A549 (cell line): ENCODE measurements at regions not wholly inside any gene's neighbourhood (a gene's known extent, or its start where the extent isn't known, plus 50 kb on each side); places are given as distances from the start of the nearest gene placed in this dataset.

Source experiments
- ATAC-seq, 2 experiments: fragments of 200-7000 bp in 1 of 2; fragments of >200 bp in 1 of 2; cut with Nextera tagmentation in 1 of 2; cut with Tn5 transposase in 1 of 2; 3 replicates each; pipeline versions ENCODE4 v1.8.0 to v1.9.1; 2018 to 2020; ENCODE audit warnings: mild to moderate bottlenecking in 1 of 2, moderate library complexity in 1 of 2
- CTCF ChIA-PET: fragments of 300-600 bp; sonication (Branson Sonifier 250); formaldehyde crosslinking; extraction: SDS; loops from one replicate; lab custom pipeline; 2021; ENCODE audit warnings: antibody characterized with exemption, inconsistent platforms; lab: Yijun Ruan, JAX
- POLR2A ChIA-PET: fragments of 350-600 bp; formaldehyde crosslinking; extraction: SDS; loops from one replicate; lab custom pipeline; 2021; ENCODE audit warnings: antibody characterized with exemption, inconsistent platforms; lab: Yijun Ruan, JAX
- DNase-seq, 2 experiments: peaks; one replicate each; pipeline versions ENCODE4 v3.0.0 to v3.0.0-alpha.2; 2011 to 2016; ENCODE audit warnings: low read depth in 1 of 2, low spot score in 1 of 2
- FAIRE-seq: peaks from 2 replicates; lab custom pipeline; 2011; peaks lifted over from hg19 to GRCh38; lab: Jason Lieb, UNC
- H3K27ac ChIP-seq, 2 experiments: fragments of >200 bp; sonication (Bioruptor Twin); formaldehyde crosslinking; 3 replicates each; pipeline ENCODE4 v1.5.1; 2016 to 2017
- H3K4me1 ChIP-seq: fragments of >200 bp; sonication (Bioruptor Twin); formaldehyde crosslinking; 3 replicates; pipeline ENCODE4 v1.6.1; 2016
- H3K4me2 ChIP-seq: fragments of >200 bp; sonication (Bioruptor Twin); formaldehyde crosslinking; 3 replicates; pipeline ENCODE4 v1.6.1; 2016
- H3K4me3 ChIP-seq: fragments of >200 bp; sonication (Bioruptor Twin); formaldehyde crosslinking; 3 replicates; pipeline ENCODE4 v1.5.1; 2016
- H3K9me3 ChIP-seq: fragments of >200 bp; sonication (Bioruptor Twin); formaldehyde crosslinking; 3 replicates; pipeline ENCODE4 v1.6.1; 2016
- CBX2 ChIP-seq: fragments of 200-600 bp; sonication (generic); IDR thresholded peaks from 2 replicates; pipeline ENCODE4 v1.6.1; 2016; ENCODE audit warnings: low read depth, mild to moderate bottlenecking, borderline replicate concordance
- E2F6 ChIP-seq: IDR thresholded peaks from 2 replicates; pipeline ENCODE4 v1.6.1; 2012; ENCODE audit warnings: low read depth, borderline replicate concordance
- EP300 ChIP-seq, 2 experiments: fragments of >200 bp; sonication (Bioruptor Twin); formaldehyde crosslinking; IDR thresholded peaks; 2 replicates in 1 of 2; 3 replicates in 1 of 2; pipeline ENCODE4 v1.6.1; 2016 to 2017
- FOSL2 ChIP-seq, 2 experiments: fragments of 450-650 bp in 1 of 2; fragments of >200 bp in 1 of 2; sonication (Bioruptor Twin) in 1 of 2; formaldehyde crosslinking; IDR thresholded peaks; 2 replicates each; pipeline versions ENCODE4 v1.5.0 to v1.6.1; 2016 to 2020; ENCODE audit warnings: mild to moderate bottlenecking in 1 of 2, moderate library complexity in 1 of 2
- FOXS1 ChIP-seq: fragments of 250-450 bp; sonication (Bioruptor Pico); IDR thresholded peaks from 2 replicates; pipeline ENCODE4 v1.5.0; 2020; ENCODE audit warnings: mild to moderate bottlenecking, moderate library complexity
- HMGXB4 ChIP-seq: fragments of 250-450 bp; sonication (Bioruptor Pico); IDR thresholded peaks from 2 replicates; pipeline ENCODE4 v1.5.0; 2021; ENCODE audit warnings: mild to moderate bottlenecking, moderate library complexity, borderline replicate concordance
- HOXB13 ChIP-seq: fragments of 250-450 bp; sonication (Bioruptor Pico); IDR thresholded peaks from 2 replicates; pipeline ENCODE4 v1.5.0; 2020; ENCODE audit warnings: low read depth, mild to moderate bottlenecking, moderate library complexity
- HOXB5 ChIP-seq: fragments of 250-450 bp; sonication (Bioruptor Pico); IDR thresholded peaks from 2 replicates; pipeline ENCODE4 v1.5.0; 2020; ENCODE audit warnings: mild to moderate bottlenecking, moderate library complexity
- KDM5A ChIP-seq: fragments of 200-600 bp; sonication (generic); IDR thresholded peaks from 2 replicates; pipeline ENCODE4 v1.6.1; 2016; ENCODE audit warnings: antibody characterized with exemption, mild to moderate bottlenecking
- MAZ ChIP-seq: fragments of 150-350 bp; IDR thresholded peaks from 2 replicates; pipeline ENCODE4 v1.6.1; 2014; ENCODE audit warnings: antibody characterized with exemption, low read depth, low read length, borderline replicate concordance
- MYC ChIP-seq: IDR thresholded peaks from 2 replicates; pipeline ENCODE4 v1.6.1; 2012; ENCODE audit warnings: mild to moderate bottlenecking, inconsistent platforms, low read length, improper control_type of control experiment, borderline replicate concordance
- NFE2L2 ChIP-seq: fragments of 150-350 bp; conservative IDR thresholded peaks from 2 replicates; pipeline ENCODE4 v1.6.1; 2014; ENCODE audit warnings: low read length
- NPAS2 ChIP-seq: fragments of 250-450 bp; sonication (Bioruptor Pico); IDR thresholded peaks from 2 replicates; pipeline ENCODE4 v1.8.0; 2022; ENCODE audit warnings: mild to moderate bottlenecking, moderate library complexity, borderline replicate concordance
- NR3C1 ChIP-seq: fragments of >200 bp; sonication (Bioruptor Twin); formaldehyde crosslinking; IDR thresholded peaks from 3 replicates; pipeline ENCODE4 v1.6.1; 2017
- PBX3 ChIP-seq: IDR thresholded peaks from 2 replicates; pipeline ENCODE4 v1.6.1; 2012
- POLR2A ChIP-seq: IDR thresholded peaks from 2 replicates; pipeline ENCODE4 v1.6.1; 2012; ENCODE audit warnings: mild to moderate bottlenecking, low read length
- POLR2AphosphoS2 ChIP-seq: conservative IDR thresholded peaks from 2 replicates; pipeline ENCODE4 v1.6.1; 2012; ENCODE audit warnings: low read length, improper control_type of control experiment, inconsistent platforms
- SMC3 ChIP-seq: fragments of >200 bp; sonication (Bioruptor Twin); formaldehyde crosslinking; IDR thresholded peaks from 3 replicates; pipeline ENCODE4 v1.6.1; 2018; ENCODE audit warnings: inconsistent platforms
- USF2 ChIP-seq: fragments of 450-650 bp; IDR thresholded peaks from 2 replicates; pipeline ENCODE4 v1.6.1; 2014; ENCODE audit warnings: antibody characterized with exemption
- ZNF302 ChIP-seq: fragments of 250-450 bp; sonication (Bioruptor Pico); IDR thresholded peaks from 2 replicates; pipeline ENCODE4 v1.9.0; 2021; ENCODE audit warnings: inconsistent platforms, mild to moderate bottlenecking, moderate library complexity
- WGBS: methylation state at CpG from one replicate; pipeline ENCODE4 v1.1.6; 2017; ENCODE audit errors: missing lambda C conversion rate; 5-methylcytosine and 5-hydroxymethylcytosine counted together
- TF ChIP-seq, protein P1 (sequence below): fragments of 250-450 bp; sonication (Bioruptor Pico); IDR thresholded peaks from 2 replicates; pipeline ENCODE4 v1.5.0; 2020; ENCODE audit warnings: low read depth, mild to moderate bottlenecking, moderate library complexity
- TF ChIP-seq, protein P2 (sequence below): IDR thresholded peaks from 2 replicates; pipeline ENCODE4 v1.6.1; 2012

GRCh38 chr5:133827011-133827410, 141.4 kb downstream of the C5orf15 start:
- no peak for ATAC-seq
- POLR2A ChIA-PET = no interaction called here
- DNase-seq = no peak
- 85% methylated on average over 11 of the region's 11 CpGs for WGBS
- H3K4me1 ChIP-seq = no peaks in the 10 kb centered on the region
- H3K27ac ChIP-seq = no peak overlapping the region
- CTCF ChIA-PET = interaction anchor here (0.6 kb wide), 1 partner anchor 18 kb away, joined by 4 read pairs; no protein-coding TSS in a partner anchor
- no peak for TF ChIP-seq MAZ
- TF ChIP-seq, protein P1, sequence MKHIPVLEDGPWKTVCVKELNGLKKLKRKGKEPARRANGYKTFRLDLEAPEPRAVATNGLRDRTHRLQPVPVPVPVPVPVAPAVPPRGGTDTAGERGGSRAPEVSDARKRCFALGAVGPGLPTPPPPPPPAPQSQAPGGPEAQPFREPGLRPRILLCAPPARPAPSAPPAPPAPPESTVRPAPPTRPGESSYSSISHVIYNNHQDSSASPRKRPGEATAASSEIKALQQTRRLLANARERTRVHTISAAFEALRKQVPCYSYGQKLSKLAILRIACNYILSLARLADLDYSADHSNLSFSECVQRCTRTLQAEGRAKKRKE (CRISPR knock-in tag) = no peak
- TF ChIP-seq POLR2A = no peak
- no peak for TF ChIP-seq USF2
- TF ChIP-seq, protein P2, sequence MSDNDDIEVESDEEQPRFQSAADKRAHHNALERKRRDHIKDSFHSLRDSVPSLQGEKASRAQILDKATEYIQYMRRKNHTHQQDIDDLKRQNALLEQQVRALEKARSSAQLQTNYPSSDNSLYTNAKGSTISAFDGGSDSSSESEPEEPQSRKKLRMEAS = no peak
- TF ChIP-seq NPAS2 (CRISPR knock-in tag) = no peak
- TF ChIP-seq POLR2AphosphoS2 = no peak
- no peak for TF ChIP-seq ZNF302
- no peak for TF ChIP-seq SMC3
- no peak for TF ChIP-seq NR3C1
- no peak for TF ChIP-seq KDM5A
- no peak for TF ChIP-seq HMGXB4 (CRISPR knock-in tag)
- no peak for TF ChIP-seq MYC
- no peak for TF ChIP-seq HOXB5 (CRISPR knock-in tag)
- no peak for TF ChIP-seq FOXS1 (CRISPR knock-in tag)
- TF ChIP-seq CBX2 = no peak
- TF ChIP-seq HOXB13 (CRISPR knock-in tag) = no peak
- no peak overlapping the region for H3K4me3 ChIP-seq
- no peaks in the 10 kb centered on the region for H3K9me3 ChIP-seq
- no peak overlapping the region for H3K4me2 ChIP-seq
- FAIRE-seq = no peak

DNA sequence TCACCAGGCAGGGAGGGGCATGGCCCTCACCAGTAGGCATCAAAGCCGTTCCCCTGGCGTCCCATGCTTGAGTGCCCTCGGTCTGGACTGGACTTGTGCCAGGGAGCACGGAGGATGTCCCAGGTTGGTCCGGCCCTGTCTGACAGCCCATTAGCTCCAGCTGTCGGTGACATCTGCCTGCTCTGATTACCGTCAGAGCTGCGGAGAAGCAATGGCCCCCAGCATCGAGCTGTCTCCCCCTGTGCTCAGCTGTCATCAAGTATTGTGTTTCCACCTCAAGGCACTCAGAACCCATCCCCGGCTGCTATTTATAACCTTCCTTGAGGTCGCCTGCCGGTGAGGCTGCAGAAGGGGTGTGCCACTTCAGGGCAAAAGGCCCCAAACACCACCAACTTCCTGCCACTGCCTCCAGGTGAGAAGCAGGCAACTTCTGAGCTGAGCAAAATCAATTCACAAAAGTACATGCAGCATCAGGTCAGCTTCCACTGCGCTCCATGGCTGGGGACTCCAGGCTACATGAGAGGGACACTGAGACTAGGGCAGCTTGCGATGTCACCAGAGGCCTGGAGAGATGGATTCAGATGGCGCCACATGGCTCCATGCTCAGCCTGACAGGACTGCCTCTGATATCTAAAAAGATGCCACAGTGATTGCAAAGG, 142.7 kb downstream of the C5orf15 start:
- CTCF ChIA-PET = interaction anchor here (1.0 to 2.4 kb wide), 2 partner anchors 43 to 402 kb away, joined by 5 to 12 read pairs; no protein-coding TSS in a partner anchor
- no peak for TF ChIP-seq HMGXB4 (CRISPR knock-in tag)
- no peak for TF ChIP-seq E2F6
- no peak for TF ChIP-seq EP300 (IDR thresholded peaks at IDR 0.05)
- TF ChIP-seq, protein P2 = no peak
- TF ChIP-seq NFE2L2 = no peak
- no peak for TF ChIP-seq PBX3
- TF ChIP-seq FOSL2 (IDR thresholded peaks at IDR 0.05) = no peak
- TF ChIP-seq FOSL2 (CRISPR knock-in tag; IDR thresholded peaks at IDR 0.05) = no peak
- TF ChIP-seq, all 56 proteins: peak for 0
- H3K27ac ChIP-seq = no peak overlapping the region
- DNase-seq = no peak
- H3K4me1 ChIP-seq = peaks cover 8% of the 10 kb centered on the region; the same call in 1 of the 3 replicates
- no peak for FAIRE-seq
- ATAC-seq = no peak
- no peak overlapping the region for H3K4me3 ChIP-seq
- H3K9me3 ChIP-seq = no peaks in the 10 kb centered on the region
- 79% methylated on average over 12 of the region's 15 CpGs for WGBS
- H3K4me2 ChIP-seq = no peak overlapping the region
- POLR2A ChIA-PET = no interaction called here
